Prostate gland (tissue), 2 donors: ENCODE measurements at regions not wholly inside any gene's neighbourhood (a gene's known extent, or its start where the extent isn't known, plus 50 kb on each side); places are given as distances from the start of the nearest gene placed in this dataset.

Experiments
- DNase-seq: peaks from one replicate; pipeline ENCODE4 v3.0.0-alpha.2; 2019; ENCODE audit warnings: low spot score
- H3K27ac ChIP-seq, 2 donors: fragments of 200-600 bp; sonication (generic); 2 replicates each; pipeline ENCODE4 v1.5.1; 2017 to 2019
- H3K27me3 ChIP-seq: fragments of 200-600 bp; sonication (generic); replicated peaks from 2 replicates; pipeline ENCODE4 v1.5.1; 2019; ENCODE audit not compliant: insufficient read depth
- H3K36me3 ChIP-seq, 2 donors: fragments of 200-600 bp; sonication (generic); 1 replicate in 1 of 2; 2 replicates in 1 of 2; pipeline versions ENCODE4 v1.5.1 to v1.8.1; 2017 to 2019
- H3K4me1 ChIP-seq: fragments of 200-600 bp; sonication (generic); replicated peaks from 2 replicates; pipeline ENCODE4 v1.5.1; 2019
- H3K4me3 ChIP-seq, 2 donors: fragments of 200-600 bp; sonication (generic); 2 replicates each; pipeline ENCODE4 v1.5.1; 2017 to 2019
- H3K9me3 ChIP-seq: fragments of 200-600 bp; sonication (generic); 2 replicates; pipeline ENCODE4 v1.5.1; 2017
- CTCF ChIP-seq, 4 experiments: fragments of 200-600 bp in 2 of 4; fragments of 450-650 bp in 2 of 4; sonication (generic) in 2 of 4; IDR thresholded peaks; 1 replicate in 3 of 4; 2 replicates in 1 of 4; pipeline ENCODE4 v1.5.1; 2016 to 2019; ENCODE audit warnings: antibody characterized with exemption in 4 of 4, mild to moderate bottlenecking in 2 of 4, moderate library complexity in 2 of 4
- POLR2A ChIP-seq: fragments of 450-650 bp; IDR thresholded peaks from one replicate; pipeline ENCODE4 v1.6.1; 2016; ENCODE audit warnings: antibody characterized with exemption, mild to moderate bottlenecking
- POLR2AphosphoS5 ChIP-seq: sonication (generic); formaldehyde crosslinking; IDR thresholded peaks from one replicate; pipeline ENCODE4 v1.6.1; 2017; ENCODE audit warnings: antibody characterized with exemption
- WGBS: methylation state at CpG from one replicate; pipeline ENCODE4 v1.1.5; 2018; 5-methylcytosine and 5-hydroxymethylcytosine counted together
- intact Hi-C: fragments of 100-400 bp; cut with DNase I; formaldehyde crosslinking; loops from one replicate; pipeline ENCODE4 v1.14.2; 2022

GRCh38 chr7:94160719-94161435, 156.7 kb upstream of the BET1 start:
- H3K9me3 ChIP-seq = no peaks in the 10 kb centered on the region
- no peak for DNase-seq
- no peaks in the 10 kb centered on the region for H3K27me3 ChIP-seq
- H3K27ac ChIP-seq = no peak overlapping the region
- WGBS = 58% methylated on average over 3 of the region's 3 CpGs
- no peaks in the 10 kb centered on the region for H3K4me1 ChIP-seq
- H3K36me3 ChIP-seq = no peaks in the 10 kb centered on the region
- intact Hi-C loops = no loop called here
- TF ChIP-seq POLR2A = no peak
- no peak for TF ChIP-seq CTCF (IDR thresholded peaks at IDR 0.05)
- TF ChIP-seq POLR2AphosphoS5 = no peak
- H3K4me3 ChIP-seq = no peak overlapping the region

- H3K4me1 ChIP-seq = no peaks in the 10 kb centered on the region
- no peak overlapping the region for H3K27ac ChIP-seq
- H3K27me3 ChIP-seq = no peaks in the 10 kb centered on the region
- 80% methylated on average over 6 of the region's 6 CpGs for WGBS
- H3K4me3 ChIP-seq = no peak overlapping the region
- TF ChIP-seq CTCF (IDR thresholded peaks at IDR 0.05) = no peak
- no peak for TF ChIP-seq POLR2AphosphoS5
- TF ChIP-seq POLR2A = no peak
- intact Hi-C loops = no loop called here
- H3K9me3 ChIP-seq = no peaks in the 10 kb centered on the region
- no peak for DNase-seq
- H3K36me3 ChIP-seq = no peaks in the 10 kb centered on the region
Observed at GRCh38 chr7:94161476-94161875, 157.3 kb upstream of the BET1 start.

- Histone ChIP-seq H3K4me3 (no peak overlapping the region), H3K36me3 (no peaks in the 10 kb centered on the region), H3K4me1 (no peaks in the 10 kb centered on the region), H3K27ac (no peak overlapping the region), H3K27me3 (no peaks in the 10 kb centered on the region), H3K9me3 (no peaks in the 10 kb centered on the region)
- TF ChIP-seq POLR2A (no peak), POLR2AphosphoS5 (no peak), CTCF (IDR thresholded peaks at IDR 0.05) (no peak)
- intact Hi-C loops = no loop called here
- WGBS = 80% methylated on average over 4 of the region's 4 CpGs
- DNase-seq = no peak
Observed at GRCh38 chr7:94169682-94170081, 165.5 kb upstream of the BET1 start.

- no peak for DNase-seq
Observed at GRCh38 chr7:94170836-94171235, 166.7 kb upstream of the BET1 start.

More at GRCh38 chr7:94170836-94171235, 166.7 kb upstream of the BET1 start:
- Histone ChIP-seq H3K27ac (no peak overlapping the region), H3K27me3 (no peaks in the 10 kb centered on the region), H3K9me3 (no peaks in the 10 kb centered on the region), H3K4me1 (no peaks in the 10 kb centered on the region), H3K36me3 (no peaks in the 10 kb centered on the region), H3K4me3 (no peak overlapping the region)
- no peak for TF ChIP-seq POLR2AphosphoS5
- TF ChIP-seq POLR2A = no peak
- no peak for TF ChIP-seq CTCF (IDR thresholded peaks at IDR 0.05)
- intact Hi-C loops = no loop called here
